ENCODE measurements at regions not wholly inside any gene's neighbourhood (a gene's known extent, or its start where the extent isn't known, plus 50 kb on each side); places are given as distances from the start of the nearest gene placed in this dataset.
"Not testable (repeated sequence)": the region's sequence is repeated elsewhere in the genome, so short reads cannot be mapped to it uniquely, and the experiment has no call there.

- no peak for DNase-seq
These were observed 194.4 kb upstream of the PTER start for GRCh38 chr10:16242446-16242845.

- DNase-seq = no peak
These were observed 193.8 kb upstream of the PTER start for GRCh38 chr10:16242859-16243613.

GRCh38 chr10:16250136-16250535 lies 186.7 kb upstream of the PTER start:
- not testable (repeated sequence) for DNase-seq

- DNase-seq = no peak
These were observed 180.5 kb upstream of the PTER start for GRCh38 chr10:16256336-16256735.

GRCh38 chr10:16258291-16259040 lies 178.3 kb upstream of the PTER start:
- no peak for DNase-seq

- DNase-seq = no peak
These were observed 177.1 kb upstream of the PTER start for GRCh38 chr10:16259726-16260125.

GRCh38 chr10:16260388-16260787 lies 176.4 kb upstream of the PTER start:
- no peak for DNase-seq

- DNase-seq = no peak
These were observed 165.2 kb upstream of the PTER start for GRCh38 chr10:16271571-16271970.

- no peak for DNase-seq
These were observed 161.9 kb upstream of the PTER start for GRCh38 chr10:16274911-16275310.

- no peak for DNase-seq
These were observed 156.2 kb upstream of the PTER start for GRCh38 chr10:16280595-16280994.

- no peak for DNase-seq
These were observed 144.4 kb upstream of the PTER start for GRCh38 chr10:16292366-16292765.

GRCh38 chr10:16297069-16297468 lies 139.7 kb upstream of the PTER start:
- no peak for DNase-seq

GRCh38 chr10:16297642-16298041 lies 139.2 kb upstream of the PTER start:
- DNase-seq = no peak

- no peak for DNase-seq
These were observed 132.5 kb upstream of the PTER start for GRCh38 chr10:16304311-16304710.

GRCh38 chr10:16310440-16310839 lies 126.4 kb upstream of the PTER start:
- DNase-seq = no peak

- no peak for DNase-seq
These were observed 122.6 kb upstream of the PTER start for GRCh38 chr10:16314259-16314658.

- no peak for DNase-seq
These were observed 119.9 kb upstream of the PTER start for GRCh38 chr10:16316733-16317390.

GRCh38 chr10:16341637-16342036 lies 95.2 kb upstream of the PTER start:
- no peak for DNase-seq

GRCh38 chr10:16348891-16349290 lies 87.9 kb upstream of the PTER start:
- no peak for DNase-seq

- no peak for DNase-seq
These were observed 84.7 kb upstream of the PTER start for GRCh38 chr10:16352146-16352545.

GRCh38 chr10:16360001-16360400 lies 76.8 kb upstream of the PTER start:
- no peak for DNase-seq

GRCh38 chr10:16360425-16360824 lies 76.4 kb upstream of the PTER start:
- DNase-seq = no peak

- no peak for DNase-seq
These were observed 75.7 kb upstream of the PTER start for GRCh38 chr10:16361086-16361485.

GRCh38 chr10:16363741-16364140 lies 73.1 kb upstream of the PTER start:
- DNase-seq = no peak
